ENCODE measurements at regions not wholly inside any gene's neighbourhood (a gene's known extent, or its start where the extent isn't known, plus 50 kb on each side); places are given as distances from the start of the nearest gene placed in this dataset.
A peak's percentile ranks its signal among the peaks of the same experiment; 100 is the strongest.

DNA sequence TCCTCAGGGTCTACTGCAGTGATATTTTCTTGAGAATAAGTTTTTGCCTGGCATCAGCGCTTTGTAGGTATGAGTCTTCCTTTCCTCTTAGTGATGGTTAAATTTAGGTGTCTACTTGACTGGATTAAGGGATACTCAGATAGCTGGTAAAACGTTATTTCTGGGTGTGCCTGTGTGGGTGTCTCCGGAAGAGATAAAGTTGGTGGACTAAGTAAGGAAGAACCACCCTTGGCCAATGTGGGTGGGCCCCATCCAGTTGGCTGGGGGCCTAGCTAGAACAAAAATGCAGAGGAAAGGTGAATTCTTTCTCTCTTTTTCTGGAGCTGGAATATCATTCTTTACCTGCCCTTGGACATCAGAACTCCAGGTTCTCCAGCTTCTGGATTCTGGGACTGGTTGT, 138.8 kb downstream of the ADCYAP1R1 start:
- no peak overlapping the region for H3K4me3 ChIP-seq (ENCODE audit: low read depth, low read length)
- no peak for DNase-seq (ENCODE audit: low read depth)
- TF ChIP-seq, protein P1, sequence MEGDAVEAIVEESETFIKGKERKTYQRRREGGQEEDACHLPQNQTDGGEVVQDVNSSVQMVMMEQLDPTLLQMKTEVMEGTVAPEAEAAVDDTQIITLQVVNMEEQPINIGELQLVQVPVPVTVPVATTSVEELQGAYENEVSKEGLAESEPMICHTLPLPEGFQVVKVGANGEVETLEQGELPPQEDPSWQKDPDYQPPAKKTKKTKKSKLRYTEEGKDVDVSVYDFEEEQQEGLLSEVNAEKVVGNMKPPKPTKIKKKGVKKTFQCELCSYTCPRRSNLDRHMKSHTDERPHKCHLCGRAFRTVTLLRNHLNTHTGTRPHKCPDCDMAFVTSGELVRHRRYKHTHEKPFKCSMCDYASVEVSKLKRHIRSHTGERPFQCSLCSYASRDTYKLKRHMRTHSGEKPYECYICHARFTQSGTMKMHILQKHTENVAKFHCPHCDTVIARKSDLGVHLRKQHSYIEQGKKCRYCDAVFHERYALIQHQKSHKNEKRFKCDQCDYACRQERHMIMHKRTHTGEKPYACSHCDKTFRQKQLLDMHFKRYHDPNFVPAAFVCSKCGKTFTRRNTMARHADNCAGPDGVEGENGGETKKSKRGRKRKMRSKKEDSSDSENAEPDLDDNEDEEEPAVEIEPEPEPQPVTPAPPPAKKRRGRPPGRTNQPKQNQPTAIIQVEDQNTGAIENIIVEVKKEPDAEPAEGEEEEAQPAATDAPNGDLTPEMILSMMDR (IDR thresholded peaks at IDR 0.05; ENCODE audit: insufficient read depth, low read depth, low read length, missing control alignments): no peak

DNA sequence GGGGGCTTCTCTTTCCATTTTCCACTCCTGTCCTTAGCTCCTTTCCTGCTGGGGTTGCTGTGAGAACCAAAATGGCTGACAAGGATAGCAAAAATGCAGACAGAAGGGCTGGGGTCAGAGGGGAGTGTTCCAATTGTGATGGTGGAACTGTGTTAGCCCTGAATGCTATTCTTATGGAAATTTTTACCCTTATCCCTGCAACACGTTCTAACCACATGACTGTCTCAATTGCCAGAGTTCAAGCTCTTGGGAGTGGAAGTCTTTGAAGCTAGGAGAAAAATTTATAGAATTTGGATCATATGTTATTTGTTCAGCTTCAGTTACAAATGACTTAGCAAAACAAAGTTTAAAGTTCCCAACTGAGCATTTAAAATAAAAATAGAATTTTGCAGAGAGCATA, 134.1 kb downstream of the ADCYAP1R1 start:
- H3K4me3 ChIP-seq (ENCODE audit: low read depth, low read length): no peak overlapping the region
- no peak for DNase-seq (ENCODE audit: low read depth)
- TF ChIP-seq, protein P1 (IDR thresholded peaks at IDR 0.05; ENCODE audit: insufficient read depth, low read depth, low read length, missing control alignments): no peak

DNA sequence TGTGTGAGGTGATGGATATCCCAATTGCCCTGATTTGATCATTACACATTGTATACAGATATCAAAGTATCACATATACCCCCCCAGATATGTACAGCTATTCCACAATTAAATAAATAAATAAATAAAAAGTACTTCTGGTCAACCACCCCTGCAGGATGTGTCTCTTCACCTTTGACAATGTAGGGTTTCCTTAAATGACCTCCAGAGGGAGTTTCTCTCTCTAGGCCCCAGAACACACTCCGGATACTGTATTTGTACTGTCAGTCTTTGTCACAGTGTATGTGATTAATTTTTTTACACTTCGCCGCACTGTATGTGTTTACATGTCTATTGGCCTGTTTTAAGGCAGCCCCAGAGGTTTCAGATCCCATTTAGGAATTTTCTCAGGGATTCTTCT, 123.6 kb downstream of the ADCYAP1R1 start:
- DNase-seq (ENCODE audit: low read depth): no peak
- TF ChIP-seq, protein P1 (IDR thresholded peaks at IDR 0.05; ENCODE audit: insufficient read depth, low read depth, low read length, missing control alignments): peak; percentile 21
- no peak overlapping the region for H3K4me3 ChIP-seq (ENCODE audit: low read depth, low read length)

DNA sequence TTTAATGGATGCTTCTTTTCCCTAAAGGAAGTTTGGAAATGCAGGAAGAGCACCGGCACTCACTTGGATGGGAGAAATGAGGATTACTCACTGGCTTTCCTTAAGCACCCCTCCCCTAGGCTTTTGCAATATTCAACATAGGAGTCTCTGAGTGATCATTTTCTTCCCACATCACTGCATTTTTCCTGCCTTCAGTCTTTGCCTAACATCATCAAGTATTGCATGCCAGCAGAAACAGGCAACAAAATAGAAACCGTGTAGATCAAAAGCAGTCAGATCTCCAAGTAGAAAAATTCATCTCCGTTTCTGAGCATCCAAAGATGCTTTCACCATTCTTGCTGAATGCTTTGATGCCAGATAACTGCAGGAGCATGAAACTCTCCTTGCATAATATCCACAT, 119.9 kb downstream of the ADCYAP1R1 start:
- TF ChIP-seq, protein P1 (IDR thresholded peaks at IDR 0.05; ENCODE audit: insufficient read depth, low read depth, low read length, missing control alignments): no peak
- no peak overlapping the region for H3K4me3 ChIP-seq (ENCODE audit: low read depth, low read length)
- DNase-seq (ENCODE audit: low read depth): no peak

DNA sequence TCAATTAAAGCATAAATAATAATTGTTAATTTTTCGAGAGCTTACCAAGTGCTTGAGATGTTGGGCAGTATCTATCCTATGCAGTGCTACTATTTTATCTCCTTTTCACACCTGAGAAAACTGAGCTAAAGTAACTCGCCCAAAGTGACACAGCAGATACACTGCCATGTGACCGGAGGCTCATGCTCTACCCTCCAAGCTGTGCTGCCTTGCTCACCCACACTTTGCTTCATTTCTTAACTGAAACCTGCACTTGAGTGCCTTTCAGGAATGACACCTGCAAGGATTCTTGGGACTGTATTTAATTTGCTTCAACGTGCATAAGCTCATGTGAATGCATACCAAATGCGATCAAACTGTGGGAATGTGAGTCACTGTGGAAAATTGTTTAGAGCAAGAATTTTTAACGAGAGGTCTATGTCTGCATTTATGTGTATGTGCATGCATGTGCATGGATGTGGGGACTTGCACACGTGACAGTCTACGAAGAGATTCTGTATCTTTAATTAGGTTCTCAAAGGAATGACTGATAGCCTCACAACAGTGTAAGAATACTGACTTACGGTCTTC, 119.2 kb downstream of the ADCYAP1R1 start:
- TF ChIP-seq, protein P1 (IDR thresholded peaks at IDR 0.05; ENCODE audit: insufficient read depth, low read depth, low read length, missing control alignments): no peak
- H3K4me3 ChIP-seq (ENCODE audit: low read depth, low read length): no peak overlapping the region
- DNase-seq (ENCODE audit: low read depth): peak; percentile 17
